CD4-positive, alpha-beta T cell treated with Interleukin-2 at 100 ng/mL for 4 hours (primary cell): ENCODE measurements at regions not wholly inside any gene's neighbourhood (a gene's known extent, or its start where the extent isn't known, plus 50 kb on each side); places are given as distances from the start of the nearest gene placed in this dataset.

Source experiments
- DNase-seq: peaks from one replicate; pipeline ENCODE4 v3.0.0-alpha.2; 2020; ENCODE audit warnings: low spot score

DNA sequence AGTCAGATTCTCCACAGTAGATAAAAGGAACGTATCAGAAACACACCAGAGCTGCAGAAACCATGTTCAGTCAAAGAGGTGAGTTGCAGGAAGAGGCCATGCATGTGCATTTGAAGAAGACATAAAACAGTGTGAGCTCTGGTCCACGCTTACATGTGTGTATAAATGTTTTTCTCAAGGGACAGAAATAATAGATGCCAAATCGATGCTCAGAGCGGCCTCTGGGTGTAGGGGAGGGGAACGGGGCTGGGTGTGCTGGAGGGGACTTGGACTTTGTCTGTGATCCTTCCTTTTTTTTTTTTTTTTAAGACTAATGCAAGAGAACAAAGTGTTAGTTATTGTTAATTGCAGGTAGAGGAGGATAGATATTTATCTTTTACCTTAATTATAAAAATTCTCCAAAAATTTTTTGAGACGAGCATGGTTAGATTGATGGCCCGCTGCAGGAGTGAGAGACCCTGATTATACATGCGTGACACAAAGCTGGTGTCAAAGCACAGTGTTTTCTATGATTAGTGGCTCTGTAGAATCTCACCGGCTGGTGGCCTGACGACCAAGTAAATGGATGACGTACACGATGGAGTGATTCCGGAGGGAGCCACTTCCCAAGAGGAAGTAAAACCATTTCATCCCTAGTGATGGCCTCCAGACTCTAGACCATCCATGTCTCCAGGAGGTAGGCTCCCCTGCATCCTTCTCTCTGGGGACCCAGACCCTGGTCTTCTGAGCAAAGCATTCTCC lies 240.2 kb downstream of the ENGASE start:
- no peak for DNase-seq

DNA sequence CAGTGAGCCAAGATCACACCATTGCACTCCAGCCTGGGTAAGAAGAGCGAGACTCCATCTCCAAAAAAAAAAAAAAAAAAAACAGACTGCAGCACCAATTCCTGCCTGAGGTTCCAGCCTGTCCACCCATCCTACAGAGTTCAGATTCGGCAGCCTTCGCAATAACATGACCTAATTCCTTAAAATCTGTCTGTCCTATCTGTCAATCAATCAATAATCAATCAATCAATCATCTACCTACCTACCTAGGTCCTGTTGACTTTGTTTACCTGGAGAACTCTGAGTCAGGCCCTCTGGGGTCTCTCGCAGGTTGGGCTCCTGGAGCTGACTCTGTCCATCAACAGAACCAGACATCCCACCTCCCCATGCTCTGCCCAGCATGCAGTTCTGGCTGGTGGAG lies 236.7 kb downstream of the ENGASE start:
- DNase-seq: no peak

DNA sequence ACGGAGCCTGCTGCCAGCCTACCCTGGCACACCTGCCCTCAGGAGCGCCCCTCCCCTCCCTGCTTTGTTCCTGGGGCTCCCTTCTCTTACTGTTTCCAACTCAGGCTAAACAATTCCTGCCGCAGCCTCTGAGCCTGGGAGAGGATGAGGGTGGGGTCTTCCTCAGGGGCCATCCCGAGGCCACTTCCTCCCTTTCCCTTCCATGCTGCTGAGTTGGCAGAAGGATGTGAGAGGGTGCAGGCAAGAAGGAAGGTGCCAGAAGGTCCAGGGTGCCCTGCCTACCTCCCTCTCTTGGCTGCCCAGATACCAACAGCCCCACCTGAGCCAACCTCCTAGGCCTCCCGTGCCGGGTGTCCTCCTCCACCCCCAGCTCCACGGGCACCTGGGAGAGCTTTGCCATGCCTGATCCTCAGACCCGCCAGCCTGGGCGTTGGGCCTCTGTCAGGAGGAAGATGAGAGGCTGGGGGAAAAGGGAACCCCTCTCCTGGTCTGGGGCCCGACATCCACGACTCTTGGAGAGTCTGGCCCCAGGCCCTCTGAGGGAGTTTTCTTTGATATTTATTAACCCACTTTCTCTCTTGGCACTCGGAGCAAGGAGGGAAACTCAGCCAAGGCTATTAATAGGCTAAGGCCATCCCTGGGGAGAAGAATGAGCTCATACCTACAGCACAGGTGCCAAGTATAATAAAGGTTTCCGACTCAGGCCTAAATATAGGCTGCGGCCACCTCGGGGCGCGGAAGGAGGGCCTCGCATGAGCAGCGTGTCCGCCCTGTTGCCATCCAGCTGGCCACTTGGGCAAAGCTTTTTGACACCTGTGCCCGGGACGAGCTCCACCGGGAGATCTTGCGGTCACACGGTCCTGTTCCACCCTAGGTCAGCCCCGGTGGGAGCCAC lies 232.0 kb downstream of the ENGASE start:
- DNase-seq: no peak

DNA sequence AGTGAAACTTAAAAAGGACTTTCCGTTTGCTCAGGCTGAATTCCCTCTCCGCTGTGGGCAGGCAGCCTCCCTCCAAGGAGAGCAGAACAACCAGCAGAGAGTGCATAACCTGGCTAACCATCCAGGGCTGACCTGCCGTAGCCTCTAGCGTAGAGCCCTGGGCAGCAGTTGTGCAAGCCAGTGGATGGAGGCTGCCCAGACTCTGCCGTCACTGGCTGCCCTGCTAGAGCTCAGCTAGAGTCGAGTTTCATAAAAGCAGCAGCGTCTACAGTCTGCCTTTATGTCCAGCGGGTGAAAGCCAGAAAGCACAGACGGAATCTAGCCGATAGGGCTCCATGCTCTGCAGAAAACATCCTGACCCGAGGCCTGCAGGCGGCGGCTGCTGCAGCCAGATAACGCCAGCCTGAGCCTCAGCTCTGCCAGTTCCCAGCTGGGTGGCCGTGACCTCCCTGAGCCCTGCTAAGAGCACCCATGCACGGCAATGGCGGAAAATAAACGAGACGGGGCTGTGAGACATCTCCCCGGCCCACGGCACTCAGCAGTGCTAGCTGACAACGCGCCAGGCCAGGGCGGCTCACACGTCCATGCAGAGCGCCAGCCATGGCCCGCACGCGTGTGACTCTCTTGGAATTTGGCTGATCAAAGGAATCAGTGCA lies 231.3 kb downstream of the ENGASE start:
- DNase-seq: no peak

DNA sequence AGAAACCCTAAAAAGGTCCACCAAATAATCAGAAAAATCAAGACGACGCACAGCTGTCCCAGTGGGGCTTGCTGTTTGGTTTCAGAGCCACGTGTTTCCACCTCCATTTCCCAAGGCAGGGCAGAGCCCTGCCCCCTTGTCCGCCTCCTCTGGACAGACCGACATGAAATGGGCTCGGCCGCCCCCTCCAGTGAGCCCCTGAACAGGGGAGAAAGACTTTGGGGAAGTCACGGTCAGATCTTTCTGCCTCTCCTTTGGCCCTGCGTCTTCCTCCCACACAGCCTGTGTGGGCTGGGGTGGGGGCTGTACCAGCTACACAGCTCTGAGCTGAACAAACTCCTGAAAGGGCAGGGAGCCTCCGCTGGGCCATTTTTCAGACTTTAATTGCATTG lies 230.7 kb downstream of the ENGASE start:
- no peak for DNase-seq

DNA sequence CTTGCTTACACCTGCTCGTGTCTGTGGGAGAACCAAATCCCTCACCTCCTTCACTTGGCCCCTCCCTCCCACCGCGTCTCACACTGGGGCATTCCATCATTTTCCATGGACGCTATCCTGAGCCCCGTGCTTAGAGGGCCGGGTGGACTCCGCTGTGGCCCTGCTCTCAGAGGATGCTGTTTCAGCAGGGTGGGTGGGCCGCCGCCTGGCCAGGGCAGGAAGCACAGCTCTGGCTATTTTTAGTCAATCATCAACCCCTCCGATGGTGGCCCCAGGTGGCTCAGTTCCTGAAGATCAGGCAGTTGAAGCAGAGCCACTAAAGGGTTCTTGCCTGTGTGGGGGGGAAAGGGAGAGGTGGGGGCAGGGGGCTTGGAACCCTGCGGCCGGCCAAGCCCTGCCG lies 230.3 kb downstream of the ENGASE start:
- no peak for DNase-seq

DNA sequence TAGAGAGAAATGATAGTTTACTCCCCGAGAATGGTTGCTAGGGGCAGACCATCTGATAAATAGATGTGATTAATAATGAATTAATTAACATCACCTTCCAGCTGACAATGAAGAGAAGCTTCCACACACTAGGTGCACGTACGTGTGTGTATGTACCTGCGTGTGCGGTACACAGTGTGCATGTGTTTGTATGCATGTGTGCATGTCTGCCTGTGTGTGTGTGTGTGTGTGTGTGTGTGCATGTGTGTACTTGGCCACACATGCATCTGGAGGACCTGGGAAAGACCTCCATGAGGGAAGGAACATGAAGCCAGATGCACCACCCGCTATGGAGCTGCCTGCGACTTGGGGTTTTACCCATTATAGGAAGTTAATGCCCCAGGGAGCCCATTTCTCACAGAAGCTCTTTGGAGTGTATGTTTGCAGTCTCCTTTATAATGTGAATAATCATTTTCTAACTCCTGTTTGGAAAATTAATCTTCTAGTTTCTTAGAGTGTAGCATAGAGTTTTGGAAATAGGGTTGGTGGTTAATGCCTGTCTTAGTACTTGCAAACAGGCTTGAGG lies 229.1 kb downstream of the ENGASE start:
- DNase-seq: no peak

DNA sequence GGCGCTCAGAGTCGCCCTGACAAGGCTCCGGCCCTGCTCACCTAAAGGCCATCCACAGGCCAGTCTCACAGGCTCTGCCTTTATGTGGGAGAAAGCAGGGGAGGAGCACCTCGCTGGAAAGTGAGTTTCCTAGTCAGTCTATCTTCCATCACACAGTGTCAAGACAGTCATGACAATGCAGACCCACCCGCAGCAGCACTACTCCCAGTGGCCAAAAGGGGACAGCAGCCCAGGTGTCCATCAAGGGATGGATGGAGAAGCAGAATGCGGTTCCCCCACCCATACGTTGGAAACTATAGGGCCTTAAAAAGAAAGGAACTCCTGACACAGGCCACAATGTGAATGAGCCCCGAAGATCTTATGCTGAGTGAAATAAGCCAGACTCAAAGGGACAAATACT lies 226.8 kb downstream of the ENGASE start:
- DNase-seq: no peak

DNA sequence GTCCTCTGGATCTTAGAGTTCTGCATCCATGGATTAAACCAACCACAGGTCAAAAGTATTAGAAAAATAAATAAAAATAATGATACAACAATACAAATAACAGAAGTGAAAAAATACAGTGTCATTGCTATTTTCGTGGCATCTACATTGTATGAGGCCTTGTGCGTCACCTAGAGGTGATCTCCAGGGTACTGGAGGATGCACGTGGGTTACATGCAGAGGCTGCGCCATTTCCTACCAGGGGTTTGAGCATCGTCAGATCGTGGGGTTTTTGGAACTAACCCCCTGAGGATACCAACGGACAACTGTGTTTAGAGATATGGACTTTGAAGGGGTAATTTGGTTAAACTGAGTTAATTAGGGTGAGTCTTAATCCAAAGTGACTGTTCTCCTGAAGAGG lies 224.7 kb downstream of the ENGASE start:
- no peak for DNase-seq

DNA sequence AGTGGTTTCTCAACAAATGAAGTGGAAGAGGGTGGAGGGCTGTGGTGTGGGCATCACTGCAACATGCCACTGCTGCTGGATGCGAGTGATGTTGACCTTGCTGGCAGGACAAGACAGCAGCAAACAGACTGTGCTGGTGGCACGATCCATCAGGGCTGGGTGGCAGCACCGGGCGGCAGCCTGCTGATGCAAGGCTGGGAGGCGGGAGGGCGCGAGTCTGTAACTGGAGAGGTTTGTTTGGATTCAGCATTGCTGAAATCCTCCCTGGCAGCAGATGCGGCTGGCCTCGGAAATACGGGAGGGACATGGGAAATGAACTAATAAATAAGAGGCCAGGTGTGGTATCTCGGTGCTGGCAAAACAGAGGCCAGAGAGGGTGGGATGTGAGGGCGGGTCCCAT lies 224.2 kb downstream of the ENGASE start:
- DNase-seq: no peak

DNA sequence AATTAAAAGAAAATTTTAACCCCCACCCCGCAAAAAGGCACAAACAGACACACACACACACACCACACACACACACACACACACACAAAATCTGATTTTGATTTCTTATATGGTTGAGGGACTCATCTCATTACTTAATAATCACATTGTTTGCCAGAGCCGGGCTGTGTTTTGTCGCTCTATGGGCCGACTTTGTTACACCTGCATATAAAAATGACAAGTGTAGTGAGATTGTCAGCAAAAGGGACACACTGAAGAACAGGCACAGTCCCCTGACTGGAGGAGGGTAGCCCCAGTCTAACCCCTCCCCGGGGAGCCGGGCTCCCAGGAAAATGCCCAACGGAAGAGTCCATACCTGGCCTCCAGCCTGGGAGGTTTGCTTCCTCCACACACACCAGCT lies 221.6 kb downstream of the ENGASE start:
- DNase-seq: no peak

DNA sequence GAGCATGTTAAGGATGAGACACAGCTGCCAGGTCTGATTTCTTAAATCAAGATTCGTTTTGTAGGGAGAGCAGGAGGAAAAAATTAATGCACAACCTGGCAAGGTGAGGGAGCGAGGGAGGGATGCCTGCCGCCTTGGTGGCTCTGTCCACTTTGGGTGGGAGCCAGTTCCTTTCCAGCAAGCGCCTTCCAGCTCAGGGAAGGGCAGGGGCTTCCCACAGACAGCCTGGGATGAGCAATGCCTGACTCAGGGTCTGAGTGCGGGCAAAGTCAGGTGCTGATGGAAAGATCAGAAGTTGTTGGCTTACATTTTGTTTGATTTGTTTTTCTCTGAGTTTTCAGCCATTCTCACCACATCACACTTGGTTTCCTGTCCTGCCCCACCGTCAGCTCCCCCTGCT lies 220.7 kb downstream of the ENGASE start:
- no peak for DNase-seq

DNA sequence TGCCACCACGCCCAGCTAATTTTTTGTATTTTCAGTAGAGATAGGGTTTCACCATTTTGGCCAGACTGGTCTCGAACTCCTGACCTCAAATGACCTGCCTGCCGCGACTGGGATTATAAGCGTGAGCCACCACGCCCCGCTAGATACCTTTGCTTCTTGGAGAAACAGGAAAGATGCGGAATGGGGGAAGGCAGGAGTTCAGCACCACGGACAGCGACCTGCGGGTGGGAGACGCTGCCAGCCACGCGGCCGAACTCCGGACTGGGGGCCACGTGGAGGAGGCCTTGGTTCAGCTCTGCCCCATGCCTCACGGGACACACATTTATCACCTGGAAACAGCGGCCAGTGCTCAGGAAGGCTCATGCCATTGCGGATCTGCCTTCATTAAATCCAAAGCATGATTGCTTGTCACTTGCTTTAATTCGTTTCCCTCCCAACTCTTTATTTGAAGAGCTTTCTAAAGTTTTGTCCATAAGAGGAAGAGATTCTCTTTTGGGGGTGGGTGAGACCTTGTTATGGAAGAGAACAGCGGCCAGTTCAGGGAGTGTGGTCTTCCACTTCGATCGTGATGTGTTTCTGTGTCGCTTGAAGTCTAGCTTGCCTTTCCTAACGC lies 219.9 kb downstream of the ENGASE start:
- DNase-seq: peak; percentile 11

DNA sequence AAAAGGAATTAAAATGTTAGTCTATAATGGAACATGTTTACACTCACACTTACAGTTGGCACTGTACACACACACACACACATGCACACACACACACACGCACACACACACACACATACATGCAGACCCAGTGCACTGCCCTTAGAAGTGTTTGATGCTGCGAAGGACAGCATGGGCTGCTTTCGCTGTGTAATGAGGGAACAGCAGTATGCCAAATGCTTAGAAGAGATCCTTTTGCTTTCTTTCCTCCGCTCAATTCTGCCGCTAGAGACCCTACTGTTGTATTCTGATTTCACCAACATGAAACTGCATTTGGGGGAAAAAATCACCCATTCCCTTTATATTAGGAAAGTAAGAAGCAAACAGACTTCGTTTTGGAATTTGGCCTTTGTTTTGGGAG lies 217.9 kb downstream of the ENGASE start:
- no peak for DNase-seq

DNA sequence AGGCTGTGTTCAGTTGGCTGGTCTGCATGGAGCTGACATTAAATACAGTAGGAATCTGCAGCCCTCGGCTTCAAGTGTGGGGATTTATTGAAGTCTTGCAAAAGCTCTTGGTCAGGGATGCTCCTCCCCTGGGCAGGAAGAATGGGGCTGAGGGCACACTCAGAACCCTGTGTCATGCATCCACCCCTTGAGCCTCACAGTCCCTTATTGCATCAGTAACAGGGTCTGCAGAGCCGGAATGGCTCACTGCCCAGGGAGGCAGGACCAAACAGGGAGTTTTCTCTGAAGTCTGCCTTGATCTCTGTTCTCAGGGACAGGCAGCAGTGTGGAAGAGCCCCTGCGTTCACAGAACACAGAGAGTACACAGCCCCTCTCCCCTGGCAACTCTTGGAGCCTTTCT lies 216.8 kb downstream of the ENGASE start:
- no peak for DNase-seq

DNA sequence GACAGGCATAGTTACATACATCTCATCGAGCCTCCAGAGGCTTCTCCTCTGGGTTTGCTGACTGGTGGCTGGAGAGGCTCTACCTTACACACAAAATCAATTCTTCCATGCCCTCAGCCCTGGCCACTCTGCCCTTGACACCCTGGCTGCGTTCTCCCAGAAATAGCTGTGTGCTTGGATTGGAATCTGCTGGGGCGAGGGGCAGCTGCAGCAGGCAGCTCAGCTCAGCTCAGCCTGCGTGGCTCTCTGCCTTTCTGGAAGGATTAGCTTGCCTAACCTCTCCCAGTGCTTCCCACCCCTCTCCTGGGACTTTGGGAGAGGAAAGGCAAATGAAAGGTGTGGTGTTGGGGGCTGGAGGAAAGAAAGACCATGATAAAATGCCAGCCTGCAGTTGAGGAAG lies 216.1 kb downstream of the ENGASE start:
- no peak for DNase-seq

DNA sequence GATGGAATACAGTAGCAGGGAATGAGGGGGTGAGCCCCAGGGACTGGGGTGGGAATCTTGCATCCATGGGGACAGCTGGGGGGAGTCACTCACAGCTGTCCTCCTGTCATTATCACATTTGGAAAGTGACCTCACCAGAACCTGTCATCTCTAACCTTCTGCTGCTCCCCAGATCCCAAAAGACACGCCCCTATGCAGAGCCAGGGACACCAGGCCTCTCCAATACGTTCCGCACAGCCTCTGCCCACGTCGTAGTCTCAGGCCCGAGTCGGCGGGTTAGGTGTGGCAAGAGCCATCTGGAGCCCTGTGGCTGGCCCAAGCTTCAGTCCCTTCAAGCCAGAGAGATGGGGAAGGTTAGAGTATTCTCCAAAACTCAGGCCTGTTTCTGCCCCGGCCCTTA lies 214.3 kb downstream of the ENGASE start:
- DNase-seq: no peak

DNA sequence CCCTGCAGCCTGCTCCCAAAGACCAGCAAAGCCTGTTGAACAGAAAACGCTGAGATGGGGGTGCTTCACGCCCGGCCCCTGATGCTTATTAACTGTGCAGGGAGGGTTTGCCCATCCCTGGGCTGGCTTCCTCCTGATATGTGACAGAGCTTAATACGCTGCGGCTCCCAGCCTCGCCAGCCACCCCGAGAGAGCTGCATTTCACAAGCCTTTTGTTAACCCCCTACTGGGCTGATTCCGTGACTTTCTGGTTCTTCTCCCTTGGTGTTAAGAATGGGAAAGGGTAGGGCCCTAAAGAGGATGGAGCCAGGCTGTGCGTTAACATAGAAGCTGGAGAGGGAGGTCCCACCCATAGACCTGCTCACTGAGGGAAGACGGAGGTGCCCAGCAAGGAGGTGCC lies 211.8 kb downstream of the ENGASE start:
- no peak for DNase-seq

DNA sequence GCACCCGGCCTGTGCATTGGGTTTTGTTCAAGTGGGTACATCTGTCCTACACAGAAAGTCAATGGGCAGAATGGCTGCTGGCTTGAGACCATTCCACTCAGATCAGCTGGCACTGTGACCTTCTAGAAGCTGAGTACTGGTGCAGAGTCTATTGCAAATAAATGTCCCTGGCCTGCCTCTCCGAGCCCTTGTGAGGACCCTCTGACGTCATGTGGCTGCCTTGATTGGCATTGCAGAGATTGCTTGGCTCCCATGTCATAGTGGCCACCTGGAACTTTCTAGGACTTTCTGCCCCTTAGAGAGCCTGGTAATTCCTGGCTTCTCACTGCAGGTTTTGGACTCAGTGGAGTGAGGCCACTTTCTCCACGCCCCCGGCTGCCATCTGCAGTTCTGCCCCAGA lies 211.3 kb downstream of the ENGASE start:
- no peak for DNase-seq

DNA sequence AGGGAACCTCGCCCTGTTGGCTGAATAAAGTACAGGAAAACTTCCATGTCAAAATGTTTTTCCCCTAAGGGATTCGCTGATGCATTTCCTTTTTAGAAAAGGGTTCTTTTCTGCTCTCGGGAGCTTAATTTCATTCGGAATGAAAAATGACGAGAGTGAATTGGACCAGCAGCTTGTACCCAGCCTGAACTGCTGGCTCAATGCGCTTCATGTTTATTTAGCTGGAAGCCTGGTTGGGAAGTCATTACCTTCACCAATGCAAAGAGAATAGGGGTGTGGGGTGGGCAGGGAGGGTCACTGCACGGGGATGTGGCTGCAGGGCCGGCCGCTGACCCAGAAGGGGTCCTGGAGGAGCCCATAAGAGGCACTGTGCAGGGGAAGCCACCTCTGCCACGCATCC lies 207.7 kb downstream of the ENGASE start:
- no peak for DNase-seq

DNA sequence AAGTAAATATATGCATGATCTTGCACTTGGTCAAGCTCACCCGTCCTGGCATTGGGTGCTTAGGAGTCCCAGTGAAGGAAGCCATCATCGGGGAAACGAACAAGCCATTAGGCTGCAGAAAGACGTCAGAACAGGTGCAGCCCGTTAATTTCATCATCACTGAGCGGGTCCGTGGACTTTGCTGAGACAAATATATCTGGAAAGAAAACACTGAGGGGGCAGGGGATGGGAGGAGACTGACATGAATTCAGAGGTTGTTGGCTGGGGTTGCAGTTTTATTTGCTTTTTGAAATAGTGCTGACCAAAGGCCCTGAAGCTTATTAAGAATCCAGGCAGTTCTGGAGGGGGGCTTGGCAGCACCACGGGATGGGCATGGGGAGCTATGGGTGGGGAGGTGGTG lies 207.2 kb downstream of the ENGASE start:
- DNase-seq: no peak

DNA sequence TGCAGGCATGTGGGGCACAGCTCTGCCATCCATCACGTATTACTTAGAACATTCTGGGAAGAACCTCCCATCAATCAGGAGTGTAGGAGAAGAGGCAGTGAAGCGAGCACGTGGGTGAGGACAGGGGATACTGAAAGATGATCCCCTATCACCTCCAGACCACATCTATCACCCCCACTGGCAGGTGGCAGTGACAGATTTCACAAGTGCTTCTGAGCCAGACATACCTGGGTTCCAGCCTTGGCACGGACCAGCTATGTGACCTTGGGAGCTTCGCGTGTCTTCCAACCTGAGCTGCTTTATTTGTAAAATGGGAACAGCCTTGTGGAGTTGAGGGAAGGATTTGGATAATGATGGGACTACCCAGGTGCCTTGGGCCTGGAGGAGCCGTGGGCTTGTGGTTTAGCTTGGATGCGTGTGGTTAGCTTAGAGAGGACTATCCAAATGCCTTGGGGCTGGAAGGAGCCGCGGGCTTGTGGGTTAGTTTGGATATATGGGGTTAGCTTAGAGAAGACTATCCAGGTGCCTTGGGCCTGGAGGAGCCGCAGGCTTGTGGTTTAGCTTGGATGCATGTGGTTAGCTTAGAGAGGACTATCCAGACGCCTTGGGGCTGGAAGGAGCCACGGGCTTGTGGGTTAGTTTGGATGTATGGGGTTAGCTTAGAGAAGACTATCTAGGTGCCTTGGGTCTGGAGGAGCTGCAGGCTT lies 206.4 kb downstream of the ENGASE start:
- no peak for DNase-seq
